HepG2 (cell line): ENCODE measurements at regions not wholly inside any gene's neighbourhood (a gene's known extent, or its start where the extent isn't known, plus 50 kb on each side); places are given as distances from the start of the nearest gene placed in this dataset.

ENCODE experiments used
- ATAC-seq: fragments of 200-7000 bp; cut with Tn5 transposase; 3 replicates; pipeline ENCODE4 v1.9.1; 2020; ENCODE audit warnings: mild to moderate bottlenecking, moderate library complexity
- BruUV-seq: library from RNA; stranded (reverse); fragments of 400-500 nt; replicated peaks from 2 replicates; lab custom pipeline; 2021; lab: Mats Ljungman, UMichigan
- CTCF ChIA-PET: fragments of 300-600 bp; formaldehyde crosslinking; extraction: SDS; loops from one replicate; lab custom pipeline; 2021; ENCODE audit warnings: low total read pairs, inconsistent platforms, low intra/inter-chr PET ratio; lab: Yijun Ruan, JAX
- POLR2A ChIA-PET: fragments of 350-600 bp; sonication (Branson Sonifier 250); formaldehyde crosslinking; loops from one replicate; lab custom pipeline; 2020; ENCODE audit warnings: antibody characterized with exemption, inconsistent platforms; lab: Yijun Ruan, JAX
- DNase-seq: peaks from one replicate; pipeline ENCODE4 v3.0.0-alpha.2; 2015; ENCODE audit warnings: low spot score
- FAIRE-seq: peaks from 3 replicates; lab custom pipeline; 2011; peaks lifted over from hg19 to GRCh38; lab: Jason Lieb, UNC
- H2AFZ ChIP-seq: one replicate; pipeline ENCODE4 v1.6.1; 2011; ENCODE audit warnings: low read length, inconsistent platforms
- H3K27ac ChIP-seq: fragments of 300-600 bp; 3 replicates; pipeline ENCODE4 v1.8.0; 2011; ENCODE audit warnings: mixed run types, mild to moderate bottlenecking, mixed read lengths, low read length, inconsistent platforms; ENCODE audit not compliant: insufficient read depth; ENCODE audit errors: extremely low read length
- H3K27me3 ChIP-seq, 2 experiments: fragments of 200-600 bp in 1 of 2; 2 replicates in 1 of 2; 3 replicates in 1 of 2; pipeline versions ENCODE4 v1.6.0 to v1.8.0; 2011; ENCODE audit warnings: low read length in 2 of 2, mild to moderate bottlenecking in 2 of 2, moderate library complexity in 2 of 2, inconsistent platforms in 1 of 2; ENCODE audit not compliant: insufficient read depth in 2 of 2, control insufficient read depth in 1 of 2
- H3K36me3 ChIP-seq, 2 experiments: fragments of 200-600 bp in 1 of 2; replicated peaks in 1 of 2; 2 replicates in 1 of 2; 3 replicates in 1 of 2; pipeline versions ENCODE4 v1.5.1 to v1.8.0; 2011; ENCODE audit warnings: low read length in 2 of 2, inconsistent platforms in 1 of 2; ENCODE audit not compliant: insufficient read depth in 2 of 2, control insufficient read depth in 1 of 2
- H3K4me1 ChIP-seq: 2 replicates; pipeline ENCODE4 v1.5.1; 2012; ENCODE audit warnings: low read length, inconsistent platforms; ENCODE audit not compliant: insufficient read depth
- H3K4me2 ChIP-seq: 2 replicates; pipeline ENCODE4 v1.6.0; 2011; ENCODE audit warnings: low read depth, low read length, inconsistent platforms
- H3K4me3 ChIP-seq, 3 experiments: fragments of 200-600 bp in 1 of 3; sonication (generic), shearing (Covaris generic) in 1 of 3; replicated peaks in 1 of 3; 2 replicates each; pipeline ENCODE4 v1.5.1; 2011 to 2016; ENCODE audit warnings: low read length in 3 of 3, inconsistent platforms in 2 of 3, low read depth in 2 of 3, mild to moderate bottlenecking in 2 of 3, control low read depth in 1 of 3, mixed read lengths in 1 of 3; ENCODE audit not compliant: insufficient read depth in 1 of 3
- H3K79me2 ChIP-seq: one replicate; pipeline ENCODE4 v1.6.1; 2011; ENCODE audit warnings: low read length, inconsistent platforms; ENCODE audit not compliant: insufficient read depth
- H3K9ac ChIP-seq: 2 replicates; pipeline ENCODE4 v1.6.0; 2011; ENCODE audit warnings: mild to moderate bottlenecking, low read depth, low read length, inconsistent platforms; ENCODE audit not compliant: insufficient read depth
- H3K9me3 ChIP-seq: 2 replicates; pipeline ENCODE4 v1.5.1; 2012; ENCODE audit warnings: mild to moderate bottlenecking, low read length
- H4K20me1 ChIP-seq: 2 replicates; pipeline ENCODE4 v1.6.0; 2011; ENCODE audit warnings: inconsistent platforms, mild to moderate bottlenecking, low read length, moderate library complexity; ENCODE audit not compliant: insufficient read depth
- ATRX ChIP-seq: sonication (generic); formaldehyde crosslinking; IDR thresholded peaks from 2 replicates; pipeline ENCODE4 v1.4.0; 2020; ENCODE audit warnings: missing genetic modification reagents, borderline replicate concordance
- ELF4 ChIP-seq: sonication (generic); formaldehyde crosslinking; IDR thresholded peaks from 2 replicates; pipeline ENCODE4 v1.5.0; 2020; ENCODE audit warnings: missing genetic modification reagents, mild to moderate bottlenecking, moderate library complexity, borderline replicate concordance
- EP300 ChIP-seq, 3 experiments: sonication (generic) in 1 of 3; formaldehyde crosslinking in 1 of 3; IDR thresholded peaks; 2 replicates each; pipeline versions ENCODE4 v1.5.1 to v1.6.1; 2011 to 2020; ENCODE audit warnings: low read depth in 2 of 3, low read length in 2 of 3, borderline replicate concordance in 1 of 3, improper control_type of control experiment in 1 of 3, mild to moderate bottlenecking in 1 of 3, missing genetic modification reagents in 1 of 3, moderate library complexity in 1 of 3
- GLI4 ChIP-seq: sonication (generic); formaldehyde crosslinking; IDR thresholded peaks from 2 replicates; pipeline ENCODE4 v1.5.1; 2020; ENCODE audit warnings: missing genetic modification reagents, mild to moderate bottlenecking, moderate library complexity, borderline replicate concordance
- HDAC6 ChIP-seq: fragments of 200-600 bp; sonication (generic); IDR thresholded peaks from 2 replicates; pipeline ENCODE4 v1.7.0; 2017; ENCODE audit warnings: mild to moderate bottlenecking, antibody characterized with exemption, low read length, low read depth
- KAT2B ChIP-seq: fragments of 150-350 bp; IDR thresholded peaks from 2 replicates; pipeline ENCODE4 v1.6.1; 2014; ENCODE audit warnings: low read depth, low read length, borderline replicate concordance
- MTF1 ChIP-seq: sonication (generic); formaldehyde crosslinking; IDR thresholded peaks from 2 replicates; pipeline ENCODE4 v1.5.0; 2020; ENCODE audit warnings: missing genetic modification reagents
- PAF1 ChIP-seq: IDR thresholded peaks from 2 replicates; pipeline ENCODE4 v1.6.1; 2016; ENCODE audit warnings: missing genetic modification reagents, missing compliant biosample characterization
- PAWR ChIP-seq: sonication (generic); formaldehyde crosslinking; IDR thresholded peaks from 2 replicates; pipeline ENCODE4 v1.4.0; 2020; ENCODE audit warnings: missing genetic modification reagents, mild to moderate bottlenecking, borderline replicate concordance
- SOX5 ChIP-seq: IDR thresholded peaks from 2 replicates; pipeline ENCODE4 v1.6.1; 2016; ENCODE audit warnings: borderline replicate concordance
- TARDBP ChIP-seq: sonication (generic); formaldehyde crosslinking; IDR thresholded peaks from 2 replicates; pipeline ENCODE4 v1.8.0; 2022; ENCODE audit warnings: mild to moderate bottlenecking, missing genetic modification reagents
- ZNF224 ChIP-seq: sonication (generic); formaldehyde crosslinking; IDR thresholded peaks from 2 replicates; pipeline ENCODE4 v1.5.0; 2020; ENCODE audit warnings: mild to moderate bottlenecking, missing genetic modification reagents
- ZNF577 ChIP-seq: sonication (generic); formaldehyde crosslinking; IDR thresholded peaks from 2 replicates; pipeline ENCODE4 v1.4.0; 2020; ENCODE audit warnings: mild to moderate bottlenecking, low read depth, missing genetic modification reagents, borderline replicate concordance
- WGBS: methylation state at CpG from one replicate; pipeline ENCODE4 v1.1.6; 2017; ENCODE audit warnings: low lambda C conversion rate; 5-methylcytosine and 5-hydroxymethylcytosine counted together
- in situ Hi-C: cut with HindIII; loops from 2 replicates; pipeline ENCODE4 v1.10.0; 2017; ENCODE audit warnings: low pct_unique_long_range_greater_than_20kb; ENCODE audit not compliant: extremely low pct_ligation_motif_present
- intact Hi-C: fragments of 100-400 bp; cut with micrococcal nuclease; formaldehyde crosslinking; loops from one replicate; pipeline ENCODE4 v1.10.0; 2022; ENCODE audit not compliant: unreplicated experiment
- TF ChIP-seq, protein P1 (sequence below): sonication (generic); formaldehyde crosslinking; IDR thresholded peaks from 2 replicates; pipeline ENCODE4 v1.8.1; 2022; ENCODE audit warnings: mild to moderate bottlenecking, missing genetic modification reagents
- TF ChIP-seq, protein P2 (sequence below): sonication (generic); formaldehyde crosslinking; IDR thresholded peaks from 2 replicates; pipeline ENCODE4 v1.4.0; 2020; ENCODE audit warnings: missing genetic modification reagents
- TF ChIP-seq, protein P3 (sequence below): IDR thresholded peaks from 2 replicates; pipeline ENCODE4 v1.6.1; 2012; ENCODE audit warnings: low read depth, low read length, improper control_type of control experiment
- TF ChIP-seq, protein P4 (sequence below): sonication (generic); formaldehyde crosslinking; IDR thresholded peaks from 2 replicates; pipeline ENCODE4 v1.4.0; 2020; ENCODE audit warnings: mild to moderate bottlenecking, low read depth, missing genetic modification reagents

DNA sequence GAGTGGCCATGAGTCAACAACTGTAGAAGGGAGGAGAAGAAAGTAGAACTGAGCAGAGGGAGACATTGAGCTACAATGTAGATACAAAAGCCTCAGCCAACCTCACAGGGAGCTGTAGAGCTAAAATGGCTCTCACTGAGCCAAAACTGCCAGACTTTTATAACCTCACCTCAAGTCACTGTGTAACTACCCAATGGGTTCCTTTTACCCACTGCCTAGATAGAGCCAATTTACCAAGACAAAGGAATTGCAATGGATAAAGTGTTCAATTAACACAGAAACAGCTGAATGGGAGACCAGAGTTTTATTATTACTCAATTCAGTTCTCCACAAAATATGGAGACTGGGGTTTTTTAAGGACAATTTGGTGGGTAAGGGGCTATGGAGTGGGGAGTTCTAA lies 938.9 kb upstream of the GRIA3 start:
- intact Hi-C loops, result no loop called here
- no TSS peak for BruUV-seq

DNA sequence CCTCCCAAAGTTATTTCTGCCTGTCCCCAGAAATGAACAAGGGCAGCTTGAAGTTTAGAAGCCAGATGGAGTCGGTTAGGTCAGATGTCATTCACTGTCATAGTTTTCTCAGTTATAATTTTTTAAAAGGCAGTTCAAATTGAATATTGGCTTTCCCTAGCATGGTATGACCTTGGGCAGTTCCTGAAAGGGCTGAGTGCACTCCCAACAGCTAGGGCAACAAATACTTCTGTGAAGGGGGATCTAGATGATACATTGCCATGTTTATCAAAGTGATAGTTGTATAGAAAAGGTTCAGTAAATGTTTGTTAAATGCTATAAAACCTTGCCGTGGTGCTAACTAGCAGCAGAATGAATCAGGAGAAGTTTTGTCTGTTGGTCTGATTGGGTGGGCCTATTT lies 938.1 kb upstream of the GRIA3 start:
- in situ Hi-C loops (no loop called here), intact Hi-C loops (no loop called here)
- Histone ChIP-seq H3K27ac (no peak overlapping the region), H3K4me1 (no peaks in the 10 kb centered on the region), H3K27me3 (no peaks in the 10 kb centered on the region), H3K4me2 (no peak overlapping the region), H3K36me3 (no peaks in the 10 kb centered on the region), H3K9me3 (peaks cover 5% of the 10 kb centered on the region), H4K20me1 (no peaks in the 10 kb centered on the region), H3K9ac (no peak overlapping the region), H3K79me2 (no peaks in the 10 kb centered on the region), H2AFZ (no peak overlapping the region), H3K4me3 (no peak overlapping the region)
- DNase-seq (no peak), FAIRE-seq (no peak), ATAC-seq (no peak)
- ChIA-PET CTCF (no interaction called here), POLR2A (no interaction called here)
- BruUV-seq, result no TSS peak
- 0% methylated on average over 2 of the region's 2 CpGs for WGBS
- TF ChIP-seq SOX5 (CRISPR knock-in tag) (no peak), MTF1 (CRISPR knock-in tag) (no peak), TARDBP (no peak), ZNF577 (CRISPR knock-in tag) (no peak), EP300 (IDR thresholded peaks at IDR 0.05; ENCODE audit: low read depth in 2 of 2, low read length in 2 of 2) (no peak), EP300 (CRISPR knock-in tag; IDR thresholded peaks at IDR 0.05; ENCODE audit: borderline replicate concordance) (no peak), ATRX (no peak), HDAC6 (no peak), KAT2B (no peak)
- TF ChIP-seq, protein P1, sequence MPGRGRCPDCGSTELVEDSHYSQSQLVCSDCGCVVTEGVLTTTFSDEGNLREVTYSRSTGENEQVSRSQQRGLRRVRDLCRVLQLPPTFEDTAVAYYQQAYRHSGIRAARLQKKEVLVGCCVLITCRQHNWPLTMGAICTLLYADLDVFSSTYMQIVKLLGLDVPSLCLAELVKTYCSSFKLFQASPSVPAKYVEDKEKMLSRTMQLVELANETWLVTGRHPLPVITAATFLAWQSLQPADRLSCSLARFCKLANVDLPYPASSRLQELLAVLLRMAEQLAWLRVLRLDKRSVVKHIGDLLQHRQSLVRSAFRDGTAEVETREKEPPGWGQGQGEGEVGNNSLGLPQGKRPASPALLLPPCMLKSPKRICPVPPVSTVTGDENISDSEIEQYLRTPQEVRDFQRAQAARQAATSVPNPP, result no peak
- TF ChIP-seq, protein P2, sequence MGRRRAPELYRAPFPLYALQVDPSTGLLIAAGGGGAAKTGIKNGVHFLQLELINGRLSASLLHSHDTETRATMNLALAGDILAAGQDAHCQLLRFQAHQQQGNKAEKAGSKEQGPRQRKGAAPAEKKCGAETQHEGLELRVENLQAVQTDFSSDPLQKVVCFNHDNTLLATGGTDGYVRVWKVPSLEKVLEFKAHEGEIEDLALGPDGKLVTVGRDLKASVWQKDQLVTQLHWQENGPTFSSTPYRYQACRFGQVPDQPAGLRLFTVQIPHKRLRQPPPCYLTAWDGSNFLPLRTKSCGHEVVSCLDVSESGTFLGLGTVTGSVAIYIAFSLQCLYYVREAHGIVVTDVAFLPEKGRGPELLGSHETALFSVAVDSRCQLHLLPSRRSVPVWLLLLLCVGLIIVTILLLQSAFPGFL, result no peak

More for the DNA sequence above, 938.9 kb upstream of the GRIA3 start:
- Histone ChIP-seq H3K27me3 (no peaks in the 10 kb centered on the region), H3K79me2 (no peaks in the 10 kb centered on the region), H3K4me3 (no peak overlapping the region), H4K20me1 (no peaks in the 10 kb centered on the region), H3K9me3 (peaks cover 5% of the 10 kb centered on the region), H2AFZ (no peak overlapping the region), H3K36me3 (no peaks in the 10 kb centered on the region), H3K9ac (no peak overlapping the region), H3K27ac (no peak overlapping the region), H3K4me2 (no peak overlapping the region), H3K4me1 (no peaks in the 10 kb centered on the region)
- TF ChIP-seq PAWR (CRISPR knock-in tag), result no peak
- TF ChIP-seq, protein P3, sequence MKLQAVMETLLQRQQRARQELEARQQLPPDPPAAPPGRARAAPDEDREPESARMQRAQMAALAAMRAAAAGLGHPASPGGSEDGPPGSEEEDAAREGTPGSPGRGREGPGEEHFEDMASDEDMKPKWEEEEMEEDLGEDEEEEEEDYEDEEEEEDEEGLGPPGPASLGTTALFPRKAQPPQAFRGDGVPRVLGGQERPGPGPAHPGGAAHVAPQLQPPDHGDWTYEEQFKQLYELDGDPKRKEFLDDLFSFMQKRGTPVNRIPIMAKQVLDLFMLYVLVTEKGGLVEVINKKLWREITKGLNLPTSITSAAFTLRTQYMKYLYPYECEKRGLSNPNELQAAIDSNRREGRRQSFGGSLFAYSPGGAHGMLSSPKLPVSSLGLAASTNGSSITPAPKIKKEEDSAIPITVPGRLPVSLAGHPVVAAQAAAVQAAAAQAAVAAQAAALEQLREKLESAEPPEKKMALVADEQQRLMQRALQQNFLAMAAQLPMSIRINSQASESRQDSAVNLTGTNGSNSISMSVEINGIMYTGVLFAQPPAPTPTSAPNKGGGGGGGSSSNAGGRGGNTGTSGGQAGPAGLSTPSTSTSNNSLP, result no peak
- no peak for TF ChIP-seq GLI4
- no peak for TF ChIP-seq ZNF224 (CRISPR knock-in tag)
- TF ChIP-seq, protein P4, sequence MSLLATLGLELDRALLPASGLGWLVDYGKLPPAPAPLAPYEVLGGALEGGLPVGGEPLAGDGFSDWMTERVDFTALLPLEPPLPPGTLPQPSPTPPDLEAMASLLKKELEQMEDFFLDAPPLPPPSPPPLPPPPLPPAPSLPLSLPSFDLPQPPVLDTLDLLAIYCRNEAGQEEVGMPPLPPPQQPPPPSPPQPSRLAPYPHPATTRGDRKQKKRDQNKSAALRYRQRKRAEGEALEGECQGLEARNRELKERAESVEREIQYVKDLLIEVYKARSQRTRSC, result no peak
- TF ChIP-seq ELF4 (CRISPR knock-in tag), result no peak
- no peak for TF ChIP-seq PAF1
- ATAC-seq (no peak), FAIRE-seq (no peak), DNase-seq (no peak)
- in situ Hi-C loops, result no loop called here
- CTCF ChIA-PET, result no interaction called here
- POLR2A ChIA-PET, result no interaction called here
